ENCODE measurements at regions not wholly inside any gene's neighbourhood (a gene's known extent, or its start where the extent isn't known, plus 50 kb on each side); places are given as distances from the start of the nearest gene placed in this dataset.

DNA sequence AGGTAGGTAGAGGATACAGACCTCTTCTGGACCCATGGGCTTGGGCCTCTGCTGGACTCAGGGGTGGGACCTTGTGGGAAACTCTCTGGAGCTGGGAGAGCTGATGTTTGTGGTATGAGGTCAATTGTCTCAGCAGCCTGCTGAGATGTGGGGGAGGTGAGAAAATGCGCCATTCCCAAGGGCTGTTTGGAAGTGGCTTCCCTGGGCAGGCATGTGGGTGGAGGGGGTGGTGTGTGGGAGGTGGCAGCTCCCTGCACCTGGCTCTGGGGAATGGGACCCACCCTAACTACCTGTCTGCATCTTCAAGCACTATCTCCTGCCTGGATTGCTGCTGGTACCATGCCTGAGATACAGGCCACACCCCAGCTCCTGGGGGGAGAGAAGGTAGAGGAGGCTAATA is 97.4 kb upstream of the THY1 start:
- Histone ChIP-seq H3K4me1 (ENCODE audit: control insufficient read depth, extremely low read depth, insufficient read depth, low read length) (no peaks in the 10 kb centered on the region), H3K4me3 (replicated peaks in 1 of 4; ENCODE audit: control extremely low read depth in 1 of 4, insufficient read depth in 1 of 4, low read depth in 3 of 4, low read length in 4 of 4) (no peak overlapping the region), H4K20me1 (ENCODE audit: control insufficient read depth, extremely low read depth, insufficient read depth, low read length) (no peaks in the 10 kb centered on the region), H2AFZ (ENCODE audit: low read length) (no peak overlapping the region), H3K27me3 (ENCODE audit: control insufficient read depth, insufficient read depth, low read length) (peaks cover 10% of the 10 kb centered on the region), H3K4me2 (ENCODE audit: extremely low read depth, insufficient read depth, low read length) (no peak overlapping the region), H3K36me3 (ENCODE audit: control insufficient read depth, insufficient read depth, low read length) (no peaks in the 10 kb centered on the region), H3K27ac (ENCODE audit: insufficient read depth, low read length) (no peak overlapping the region), H3K79me2 (ENCODE audit: control insufficient read depth, insufficient read depth, low read length) (no peaks in the 10 kb centered on the region), H3K9ac (ENCODE audit: insufficient read depth, low read length) (no peak overlapping the region), H3K9me3 (ENCODE audit: control insufficient read depth, insufficient read depth, low read depth, low read length) (no peaks in the 10 kb centered on the region)
- TF ChIP-seq EZH2 (IDR thresholded peaks at IDR 0.05; ENCODE audit: low read length, missing control alignments) (no peak), CTCF (conservative IDR thresholded peaks at IDR 0.05 in 1 of 2, IDR thresholded peaks at IDR 0.05 in 1 of 2; ENCODE audit: low read depth in 1 of 2, low read length in 2 of 2) (no peak)
- no peak for DNase-seq (ENCODE audit: low read depth in 2 of 2)

- Histone ChIP-seq H3K36me3 (ENCODE audit: control insufficient read depth, insufficient read depth, low read length) (no peaks in the 10 kb centered on the region), H3K27ac (ENCODE audit: insufficient read depth, low read length) (no peak overlapping the region), H3K27me3 (ENCODE audit: control insufficient read depth, insufficient read depth, low read length) (peaks cover 12% of the 10 kb centered on the region), H3K9ac (ENCODE audit: insufficient read depth, low read length) (no peak overlapping the region), H4K20me1 (ENCODE audit: control insufficient read depth, extremely low read depth, insufficient read depth, low read length) (no peaks in the 10 kb centered on the region), H3K9me3 (ENCODE audit: control insufficient read depth, insufficient read depth, low read depth, low read length) (no peaks in the 10 kb centered on the region), H3K79me2 (ENCODE audit: control insufficient read depth, insufficient read depth, low read length) (no peaks in the 10 kb centered on the region), H3K4me1 (ENCODE audit: control insufficient read depth, extremely low read depth, insufficient read depth, low read length) (no peaks in the 10 kb centered on the region), H3K4me3 (replicated peaks in 1 of 4; ENCODE audit: control extremely low read depth in 1 of 4, insufficient read depth in 1 of 4, low read depth in 3 of 4, low read length in 4 of 4) (no peak overlapping the region), H2AFZ (ENCODE audit: low read length) (no peak overlapping the region), H3K4me2 (ENCODE audit: extremely low read depth, insufficient read depth, low read length) (no peak overlapping the region)
- DNase-seq (ENCODE audit: low read depth in 2 of 2), result no peak
- TF ChIP-seq EZH2 (IDR thresholded peaks at IDR 0.05; ENCODE audit: low read length, missing control alignments), result no peak
- TF ChIP-seq CTCF (conservative IDR thresholded peaks at IDR 0.05 in 1 of 2, IDR thresholded peaks at IDR 0.05 in 1 of 2; ENCODE audit: low read depth in 1 of 2, low read length in 2 of 2), result no peak
Observed at GRCh38 chr11:119519796-119520195, 96.8 kb upstream of the THY1 start.

- H3K9me3 ChIP-seq (ENCODE audit: control insufficient read depth, insufficient read depth, low read depth, low read length), result no peaks in the 10 kb centered on the region
- no peak overlapping the region for H3K4me2 ChIP-seq (ENCODE audit: extremely low read depth, insufficient read depth, low read length)
- no peak overlapping the region for H3K4me3 ChIP-seq (replicated peaks in 1 of 4; ENCODE audit: control extremely low read depth in 1 of 4, insufficient read depth in 1 of 4, low read depth in 3 of 4, low read length in 4 of 4)
- no peak overlapping the region for H2AFZ ChIP-seq (ENCODE audit: low read length)
- no peaks in the 10 kb centered on the region for H3K4me1 ChIP-seq (ENCODE audit: control insufficient read depth, extremely low read depth, insufficient read depth, low read length)
- no peaks in the 10 kb centered on the region for H4K20me1 ChIP-seq (ENCODE audit: control insufficient read depth, extremely low read depth, insufficient read depth, low read length)
- peak; percentile 37 to 58 for DNase-seq (ENCODE audit: low read depth in 2 of 2)
- no peak overlapping the region for H3K27ac ChIP-seq (ENCODE audit: insufficient read depth, low read length)
- H3K27me3 ChIP-seq (ENCODE audit: control insufficient read depth, insufficient read depth, low read length), result peaks cover 14% of the 10 kb centered on the region
- H3K79me2 ChIP-seq (ENCODE audit: control insufficient read depth, insufficient read depth, low read length), result no peaks in the 10 kb centered on the region
- H3K36me3 ChIP-seq (ENCODE audit: control insufficient read depth, insufficient read depth, low read length), result no peaks in the 10 kb centered on the region
- TF ChIP-seq EZH2 (IDR thresholded peaks at IDR 0.05; ENCODE audit: low read length, missing control alignments), result no peak
- no peak for TF ChIP-seq CTCF (conservative IDR thresholded peaks at IDR 0.05 in 1 of 2, IDR thresholded peaks at IDR 0.05 in 1 of 2; ENCODE audit: low read depth in 1 of 2, low read length in 2 of 2)
- no peak overlapping the region for H3K9ac ChIP-seq (ENCODE audit: insufficient read depth, low read length)
Observed at GRCh38 chr11:119518746-119519730, 96.1 kb upstream of the THY1 start.

All from fibroblast of lung (primary cell).